GM12878 (cell line): ENCODE measurements at regions not wholly inside any gene's neighbourhood (a gene's known extent, or its start where the extent isn't known, plus 50 kb on each side); places are given as distances from the start of the nearest gene placed in this dataset.

ENCODE experiments used
- ATAC-seq: fragments of 200-7000 bp; cut with Tn5 transposase; 3 replicates; pipeline ENCODE4 v1.9.1; 2020; ENCODE audit warnings: mild to moderate bottlenecking, moderate library complexity
- BruUV-seq: library from RNA; stranded (reverse); fragments of 400-500 nt; replicated peaks from 2 replicates; lab custom pipeline; 2021; lab: Mats Ljungman, UMichigan
- CTCF ChIA-PET: fragments of 300-600 bp; sonication (Branson Sonifier 250); formaldehyde crosslinking; extraction: SDS; loops from one replicate; lab custom pipeline; 2021; ENCODE audit warnings: inconsistent platforms; lab: Yijun Ruan, JAX
- POLR2A ChIA-PET: fragments of 350-600 bp; formaldehyde crosslinking; extraction: SDS; loops from one replicate; lab custom pipeline; 2021; ENCODE audit warnings: inconsistent platforms; lab: Charles Lee
- RAD21 ChIA-PET: fragments of 300-600 bp; sonication (Branson Sonifier 250); formaldehyde crosslinking; loops from one replicate; lab custom pipeline; 2023; ENCODE audit warnings: antibody characterized with exemption; ENCODE audit not compliant: unreplicated experiment; lab: Charles Lee
- SMC1A ChIA-PET: fragments of 300-600 bp; sonication (Branson Sonifier 250); formaldehyde crosslinking; loops from one replicate; lab custom pipeline; 2023; ENCODE audit not compliant: unreplicated experiment, uncharacterized antibody; lab: Charles Lee
- DNase-seq: peaks from one replicate; pipeline ENCODE4 v3.0.0-alpha.2; 2011; ENCODE audit warnings: low read depth, low spot score
- FAIRE-seq: peaks from 3 replicates; lab custom pipeline; 2011; peaks lifted over from hg19 to GRCh38; lab: Jason Lieb, UNC
- H2AFZ ChIP-seq: 2 replicates; pipeline ENCODE4 v1.6.0; 2011; ENCODE audit warnings: low read depth, low read length, control low read depth; ENCODE audit not compliant: control insufficient read depth
- H3K27ac ChIP-seq: 2 replicates; pipeline ENCODE4 v1.5.1; 2011; ENCODE audit warnings: control low read depth; ENCODE audit not compliant: control insufficient read depth, insufficient read depth
- H3K27me3 ChIP-seq, 2 experiments: replicated peaks in 1 of 2; 2 replicates each; pipeline versions ENCODE4 v1.6.0 to v1.6.1; 2011; ENCODE audit warnings: low read length in 1 of 2; ENCODE audit not compliant: control insufficient read depth in 2 of 2, insufficient read depth in 2 of 2
- H3K36me3 ChIP-seq, 2 experiments: 2 replicates each; pipeline ENCODE4 v1.5.1; 2011; ENCODE audit warnings: low read length in 1 of 2; ENCODE audit not compliant: control insufficient read depth in 2 of 2, insufficient read depth in 2 of 2
- H3K4me1 ChIP-seq: 2 replicates; pipeline ENCODE4 v1.6.1; 2011; ENCODE audit warnings: mild to moderate bottlenecking, low read length, moderate library complexity, mixed read lengths; ENCODE audit not compliant: control insufficient read depth, insufficient read depth
- H3K4me2 ChIP-seq: 2 replicates; pipeline ENCODE4 v1.6.0; 2011; ENCODE audit warnings: control low read depth; ENCODE audit not compliant: control insufficient read depth, insufficient read depth
- H3K4me3 ChIP-seq: fragments of 200-600 bp; sonication (generic); 2 replicates; pipeline ENCODE4 v1.5.1; 2016
- H3K79me2 ChIP-seq: 2 replicates; pipeline ENCODE4 v1.6.0; 2011; ENCODE audit warnings: low read length; ENCODE audit not compliant: control insufficient read depth, insufficient read depth
- H3K9ac ChIP-seq: 2 replicates; pipeline ENCODE4 v1.8.0; 2011; ENCODE audit warnings: low read length, control low read depth, mixed read lengths; ENCODE audit not compliant: control insufficient read depth, insufficient read depth
- H3K9me3 ChIP-seq: replicated peaks from 3 replicates; pipeline ENCODE4 v1.5.1; 2011; ENCODE audit warnings: mild to moderate bottlenecking, low read length; ENCODE audit not compliant: control insufficient read depth, insufficient read depth
- H4K20me1 ChIP-seq: 2 replicates; pipeline ENCODE4 v1.6.0; 2011; ENCODE audit not compliant: control insufficient read depth, insufficient read depth
- CBX3 ChIP-seq: fragments of 200-600 bp; sonication (generic); IDR thresholded peaks from 2 replicates; pipeline ENCODE4 v1.6.1; 2016; ENCODE audit warnings: low read depth, borderline replicate concordance
- CBX5 ChIP-seq: sonication (generic); IDR thresholded peaks from 2 replicates; pipeline ENCODE4 v1.6.1; 2016; ENCODE audit warnings: low read depth, moderate library complexity, mild to moderate bottlenecking, inconsistent platforms
- ESRRA ChIP-seq: IDR thresholded peaks from 2 replicates; pipeline ENCODE4 v1.6.1; 2012; ENCODE audit warnings: mild to moderate bottlenecking, low read length, improper control_type of control experiment
- FOS ChIP-seq: IDR thresholded peaks from 3 replicates; pipeline ENCODE4 v1.6.1; 2011; ENCODE audit warnings: borderline replicate concordance; ENCODE audit not compliant: insufficient read length; ENCODE audit errors: extremely low read depth
- HDAC2 ChIP-seq: fragments of 200-600 bp; sonication (generic); IDR thresholded peaks from 2 replicates; pipeline ENCODE4 v1.6.1; 2017
- IKZF1 ChIP-seq: fragments of 450-650 bp; conservative IDR thresholded peaks from 2 replicates; pipeline ENCODE4 v1.6.1; 2017; ENCODE audit warnings: antibody characterized with exemption, mild to moderate bottlenecking
- MEF2B ChIP-seq: fragments of 450-650 bp; IDR thresholded peaks from 2 replicates; pipeline ENCODE4 v1.6.1; 2018; ENCODE audit warnings: mild to moderate bottlenecking, moderate library complexity; ENCODE audit not compliant: partially characterized antibody, poor library complexity, severe bottlenecking
- NBN ChIP-seq: fragments of 450-650 bp; IDR thresholded peaks from 2 replicates; pipeline ENCODE4 v1.6.1; 2016
- PKNOX1 ChIP-seq: fragments of 450-650 bp; IDR thresholded peaks from 2 replicates; pipeline ENCODE4 v1.6.1; 2016; ENCODE audit warnings: mild to moderate bottlenecking
- POLR2A ChIP-seq: IDR thresholded peaks from 2 replicates; pipeline ENCODE4 v1.6.1; 2011; ENCODE audit warnings: low read depth, mild to moderate bottlenecking, low read length
- POLR2AphosphoS2 ChIP-seq: IDR thresholded peaks from 2 replicates; pipeline ENCODE4 v1.6.1; 2011; ENCODE audit warnings: low read depth, mild to moderate bottlenecking, low read length, improper control_type of control experiment, moderate library complexity
- SIN3A ChIP-seq: IDR thresholded peaks from 2 replicates; pipeline ENCODE4 v1.6.1; 2012; ENCODE audit warnings: low read depth, low read length, improper control_type of control experiment
- SMC3 ChIP-seq: IDR thresholded peaks from 2 replicates; pipeline ENCODE4 v1.6.1; 2011; ENCODE audit warnings: low read length, improper control_type of control experiment, borderline replicate concordance
- ZBTB11 ChIP-seq: fragments of 450-650 bp; formaldehyde crosslinking; IDR thresholded peaks from 2 replicates; pipeline ENCODE4 v1.5.0; 2022; ENCODE audit warnings: mild to moderate bottlenecking, missing genetic modification characterization
- ZNF217 ChIP-seq: fragments of 450-650 bp; IDR thresholded peaks from 2 replicates; pipeline ENCODE4 v1.6.1; 2017; ENCODE audit warnings: antibody characterized with exemption, mild to moderate bottlenecking
- ZNF24 ChIP-seq: fragments of 450-650 bp; IDR thresholded peaks from 2 replicates; pipeline ENCODE4 v1.6.1; 2017; ENCODE audit warnings: antibody characterized with exemption, mild to moderate bottlenecking
- WGBS: methylation state at CpG from one replicate; pipeline ENCODE4 v1.1.6; 2016; ENCODE audit warnings: low lambda C conversion rate; ENCODE audit not compliant: insufficient replicate concordance, insufficient coverage; ENCODE audit errors: missing lambda C conversion rate; 5-methylcytosine and 5-hydroxymethylcytosine counted together
- in situ Hi-C: fragments of 300-500 bp; cut with MboI; formaldehyde crosslinking; loops from 9 replicates; pipeline ENCODE4 v1.14.3; 2018; ENCODE audit warnings: mixed read lengths
- intact Hi-C: fragments of 100-400 bp; cut with micrococcal nuclease; formaldehyde crosslinking; loops from one replicate; pipeline ENCODE4 v1.14.2; 2022; ENCODE audit not compliant: unreplicated experiment

GRCh38 chr14:106666341-106666740 is 1140.0 kb downstream of the TMEM121 start:
- H3K9ac ChIP-seq: no peak overlapping the region
- CTCF ChIA-PET: interaction anchor here (1.6 to 4.8 kb wide), 6 partner anchors 9 to 165 kb away, joined by 5 to 69 read pairs (median 8); no protein-coding TSS in a partner anchor
- POLR2A ChIA-PET: no interaction called here
- H3K9me3 ChIP-seq: no peaks in the 10 kb centered on the region
- in situ Hi-C loops: no loop called here
- no peak overlapping the region for H3K4me3 ChIP-seq
- TF ChIP-seq MEF2B (no peak), NBN (no peak), IKZF1 (no peak), ZNF217 (no peak), HDAC2 (no peak), SMC3 (no peak), SIN3A (no peak), POLR2AphosphoS2 (no peak)
- TF ChIP-seq, all 136 proteins: peak for 0
- no peak overlapping the region for H2AFZ ChIP-seq
- no peak overlapping the region for H3K27ac ChIP-seq
- no peak for FAIRE-seq
- DNase-seq: no peak
- H3K4me2 ChIP-seq: no peak overlapping the region
- no peak for ATAC-seq
- no peaks in the 10 kb centered on the region for H3K79me2 ChIP-seq
- BruUV-seq: no TSS peak
- H3K36me3 ChIP-seq: no peaks in the 10 kb centered on the region
- RAD21 ChIA-PET: interaction anchor here (1.0 kb wide), 1 partner anchor 25 kb away, joined by 3 read pairs; no protein-coding TSS in a partner anchor
- peaks cover 0 to 3% of the 10 kb centered on the region in 2 experiments; a peak in 1 of 4 replicates for H3K27me3 ChIP-seq
- H4K20me1 ChIP-seq: no peaks in the 10 kb centered on the region
- intact Hi-C loops: no loop called here
- WGBS: 10% methylated on average over 4 of the region's 4 CpGs
- SMC1A ChIA-PET: interaction anchor here (0.6 kb wide), 1 partner anchor 152 kb away, joined by 3 read pairs; no protein-coding TSS in a partner anchor
- H3K4me1 ChIP-seq: no peaks in the 10 kb centered on the region

GRCh38 chr14:106670011-106670410 is 1143.6 kb downstream of the TMEM121 start:
- H3K4me1 ChIP-seq: no peaks in the 10 kb centered on the region
- no peaks in the 10 kb centered on the region for H3K9me3 ChIP-seq
- ChIA-PET POLR2A (no interaction called here), SMC1A (no interaction called here), RAD21 (no interaction called here), CTCF (interaction anchor here (1.2 to 1.3 kb wide), 2 partner anchors 8 to 161 kb away, joined by 3 to 4 read pairs; no protein-coding TSS in a partner anchor)
- DNase-seq (no peak), ATAC-seq (no peak), FAIRE-seq (no peak)
- H3K36me3 ChIP-seq: no peaks in the 10 kb centered on the region
- 15% methylated on average over 4 of the region's 4 CpGs for WGBS
- intact Hi-C loops (no loop called here), in situ Hi-C loops (no loop called here)
- H3K27ac ChIP-seq: no peak overlapping the region
- no peak overlapping the region for H3K4me2 ChIP-seq
- H3K9ac ChIP-seq: no peak overlapping the region
- no peaks in the 10 kb centered on the region for H3K79me2 ChIP-seq
- no peak overlapping the region for H2AFZ ChIP-seq
- peaks cover 2 to 6% of the 10 kb centered on the region in 2 experiments; a peak in 3 of 4 replicates for H3K27me3 ChIP-seq
- no TSS peak for BruUV-seq
- H4K20me1 ChIP-seq: no peaks in the 10 kb centered on the region
- no peak overlapping the region for H3K4me3 ChIP-seq
- TF ChIP-seq CBX3 (no peak), FOS (no peak), PKNOX1 (no peak), CBX5 (no peak), ESRRA (no peak), POLR2A (no peak), ZBTB11 (CRISPR knock-in tag) (no peak), ZNF24 (no peak)
